SK-N-MC (cell line): ENCODE measurements at regions not wholly inside any gene's neighbourhood (a gene's known extent, or its start where the extent isn't known, plus 50 kb on each side); places are given as distances from the start of the nearest gene placed in this dataset.

ENCODE experiments used
- DNase-seq: peaks from one replicate; pipeline ENCODE4 v3.0.0-alpha.2; 2011; ENCODE audit warnings: low read depth, low spot score
- H3K27ac ChIP-seq: fragments of 200-600 bp; sonication (generic); 2 replicates; pipeline ENCODE4 v1.5.1; 2016; ENCODE audit warnings: mixed run types
- H3K36me3 ChIP-seq: fragments of 200-600 bp; sonication (generic); 2 replicates; pipeline ENCODE4 v1.6.1; 2017; ENCODE audit warnings: antibody characterized with exemption, low read length, mixed read lengths; ENCODE audit not compliant: insufficient read depth
- H3K4me3 ChIP-seq: fragments of 200-600 bp; sonication (generic); 2 replicates; pipeline ENCODE4 v1.5.1; 2016
- H3K9ac ChIP-seq: fragments of 200-600 bp; sonication (generic); 2 replicates; pipeline ENCODE4 v1.8.0; 2017; ENCODE audit warnings: mixed run types, mixed read lengths; ENCODE audit not compliant: insufficient read length
- H3K9me3 ChIP-seq: fragments of 200-600 bp; sonication (generic); 2 replicates; pipeline ENCODE4 v1.6.1; 2017; ENCODE audit warnings: low read depth, mild to moderate bottlenecking, antibody characterized with exemption, low read length, moderate library complexity, mixed read lengths
- EZH2 ChIP-seq: fragments of 200-600 bp; sonication (generic); IDR thresholded peaks from one replicate; pipeline ENCODE4 v1.6.1; 2017; ENCODE audit warnings: antibody characterized with exemption
- FOXP2 ChIP-seq: optimal IDR thresholded peaks from 2 replicates; pipeline ENCODE3; 2011; ENCODE audit warnings: mild to moderate bottlenecking, moderate library complexity; ENCODE audit not compliant: insufficient read depth; ENCODE audit errors: extremely low read length, control extremely low read depth
- POLR2AphosphoS5 ChIP-seq: IDR thresholded peaks from 2 replicates; pipeline ENCODE4 v1.6.1; 2012; ENCODE audit warnings: mild to moderate bottlenecking, low read depth, low read length, borderline replicate concordance

DNA sequence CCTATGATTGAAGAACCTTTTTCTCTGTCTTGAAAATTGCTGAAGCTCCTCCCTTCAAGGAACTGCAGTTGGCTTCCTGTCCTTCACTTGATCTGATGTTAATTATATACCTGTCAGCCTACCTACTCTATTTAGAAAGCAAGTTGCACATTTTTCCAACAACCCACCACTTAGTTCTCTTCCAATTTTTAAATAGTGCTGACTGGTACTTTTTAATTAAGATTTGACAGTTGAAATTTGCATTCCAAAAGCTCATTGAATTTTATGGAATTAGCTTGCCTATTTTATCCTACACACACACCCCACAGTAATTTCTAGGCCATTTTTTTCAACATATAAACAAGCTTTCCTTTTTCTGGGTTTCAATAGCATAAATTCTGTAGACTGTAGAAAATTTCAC lies 820.3 kb upstream of the FAT3 start:
- Histone ChIP-seq H3K9me3 (no peaks in the 10 kb centered on the region), H3K36me3 (no peaks in the 10 kb centered on the region), H3K9ac (no peak overlapping the region), H3K4me3 (no peak overlapping the region), H3K27ac (no peak overlapping the region)
- no peak for DNase-seq
- TF ChIP-seq FOXP2 (no peak), POLR2AphosphoS5 (no peak), EZH2 (no peak)

- DNase-seq, result no peak
- no peaks in the 10 kb centered on the region for H3K36me3 ChIP-seq
- H3K9me3 ChIP-seq, result no peaks in the 10 kb centered on the region
- no peak overlapping the region for H3K27ac ChIP-seq
- no peak overlapping the region for H3K9ac ChIP-seq
- no peak overlapping the region for H3K4me3 ChIP-seq
- no peak for TF ChIP-seq FOXP2
- no peak for TF ChIP-seq EZH2
- TF ChIP-seq POLR2AphosphoS5, result no peak
Measured at GRCh38 chr11:91397134-91397468, 827.5 kb upstream of the FAT3 start.

- H3K9ac ChIP-seq, result no peak overlapping the region
- no peaks in the 10 kb centered on the region for H3K9me3 ChIP-seq
- no peaks in the 10 kb centered on the region for H3K36me3 ChIP-seq
- no peak for TF ChIP-seq FOXP2
- no peak for TF ChIP-seq POLR2AphosphoS5
- TF ChIP-seq EZH2, result no peak
- DNase-seq, result no peak
- H3K4me3 ChIP-seq, result no peak overlapping the region
- no peak overlapping the region for H3K27ac ChIP-seq
Measured at GRCh38 chr11:91396236-91397133, 828.1 kb upstream of the FAT3 start.

GRCh38 chr11:91394727-91395414 lies 829.7 kb upstream of the FAT3 start:
- no peaks in the 10 kb centered on the region for H3K36me3 ChIP-seq
- no peak overlapping the region for H3K27ac ChIP-seq
- no peaks in the 10 kb centered on the region for H3K9me3 ChIP-seq
- DNase-seq, result no peak
- H3K9ac ChIP-seq, result no peak overlapping the region
- no peak overlapping the region for H3K4me3 ChIP-seq
- no peak for TF ChIP-seq EZH2
- no peak for TF ChIP-seq FOXP2
- TF ChIP-seq POLR2AphosphoS5, result no peak

GRCh38 chr11:91394073-91394726 lies 830.4 kb upstream of the FAT3 start:
- no peaks in the 10 kb centered on the region for H3K36me3 ChIP-seq
- no peak overlapping the region for H3K9ac ChIP-seq
- H3K27ac ChIP-seq, result no peak overlapping the region
- TF ChIP-seq POLR2AphosphoS5 (no peak), FOXP2 (no peak), EZH2 (no peak)
- H3K9me3 ChIP-seq, result no peaks in the 10 kb centered on the region
- DNase-seq, result no peak
- H3K4me3 ChIP-seq, result no peak overlapping the region

DNA sequence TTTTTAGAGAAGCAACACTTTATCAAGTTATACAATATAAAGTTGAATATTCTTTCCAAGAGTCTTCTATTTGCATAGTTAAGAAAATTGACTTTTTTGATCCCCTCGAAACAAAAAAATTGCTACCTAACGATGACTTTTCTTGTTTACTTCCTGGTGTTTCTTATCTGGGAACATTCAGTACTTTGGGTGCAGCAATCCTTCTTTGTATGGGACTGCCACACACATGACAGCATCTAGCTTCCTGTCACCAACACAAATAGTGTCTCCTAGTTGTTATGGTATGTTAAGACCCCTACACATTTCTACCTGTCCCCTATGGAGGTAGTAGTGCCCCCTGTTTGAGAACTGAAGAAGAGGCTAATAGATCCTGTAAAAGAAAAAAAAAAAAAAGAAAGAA lies 841.7 kb upstream of the FAT3 start:
- DNase-seq, result no peak
- no peak overlapping the region for H3K27ac ChIP-seq
- H3K36me3 ChIP-seq, result no peaks in the 10 kb centered on the region
- H3K9me3 ChIP-seq, result no peaks in the 10 kb centered on the region
- no peak overlapping the region for H3K9ac ChIP-seq
- no peak for TF ChIP-seq EZH2
- TF ChIP-seq POLR2AphosphoS5, result no peak
- TF ChIP-seq FOXP2, result no peak
- H3K4me3 ChIP-seq, result no peak overlapping the region

DNA sequence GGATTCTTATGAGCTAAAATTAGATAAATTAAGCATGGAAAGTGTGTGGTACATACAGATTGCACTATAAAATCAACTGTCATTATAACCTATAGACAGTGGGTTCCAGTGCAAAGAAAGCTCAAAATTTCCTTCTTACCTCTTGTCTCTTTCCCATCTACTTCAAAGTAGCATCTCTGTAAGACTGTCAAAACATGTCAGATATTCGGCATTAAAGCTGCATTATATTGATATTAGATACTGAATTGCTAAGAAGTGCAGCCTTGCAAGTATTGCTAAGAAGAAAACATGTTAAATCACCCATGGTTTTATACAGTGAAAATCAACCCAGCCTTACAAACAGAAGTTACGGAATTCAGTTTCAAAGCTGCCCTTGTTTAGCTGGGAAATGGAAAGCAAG lies 849.8 kb upstream of the FAT3 start:
- Histone ChIP-seq H3K36me3 (no peaks in the 10 kb centered on the region), H3K9me3 (no peaks in the 10 kb centered on the region), H3K27ac (no peak overlapping the region), H3K9ac (no peak overlapping the region), H3K4me3 (no peak overlapping the region)
- no peak for TF ChIP-seq EZH2
- no peak for TF ChIP-seq POLR2AphosphoS5
- TF ChIP-seq FOXP2, result no peak
- DNase-seq, result no peak

DNA sequence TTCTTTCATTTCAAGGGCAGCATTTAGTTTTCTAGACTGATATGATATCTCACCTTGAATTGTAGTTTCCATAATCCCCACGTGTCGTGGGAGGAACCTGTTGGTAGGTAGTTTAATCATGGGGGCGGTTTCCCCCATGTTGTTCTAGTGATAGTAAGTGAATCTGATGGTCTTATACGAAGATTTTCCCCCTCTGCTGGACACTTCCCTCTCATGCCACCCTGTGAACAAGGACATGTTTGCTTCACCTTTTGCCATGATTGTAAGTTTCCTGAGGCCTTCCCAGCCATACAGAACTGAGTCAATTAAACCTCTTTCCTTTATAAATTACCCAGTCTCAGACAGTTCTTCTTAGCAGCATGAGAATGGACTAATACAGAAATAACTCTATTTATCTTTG lies 851.1 kb upstream of the FAT3 start:
- Histone ChIP-seq H3K4me3 (no peak overlapping the region), H3K9me3 (no peaks in the 10 kb centered on the region), H3K36me3 (no peaks in the 10 kb centered on the region), H3K27ac (no peak overlapping the region), H3K9ac (no peak overlapping the region)
- no peak for DNase-seq
- TF ChIP-seq FOXP2 (no peak), EZH2 (no peak)
